H9 (cell line): ENCODE measurements at regions not wholly inside any gene's neighbourhood (a gene's known extent, or its start where the extent isn't known, plus 50 kb on each side); places are given as distances from the start of the nearest gene placed in this dataset.

Source experiments
- DNase-seq: peaks from one replicate; pipeline ENCODE4 v3.0.0-alpha.2; 2017
- H2AFZ ChIP-seq: one replicate; pipeline ENCODE4 v1.6.1; 2013; ENCODE audit warnings: mild to moderate bottlenecking, low read length, control low read depth, moderate library complexity
- H2AK5ac ChIP-seq: 2 replicates; pipeline ENCODE4 v1.6.1; 2013; ENCODE audit warnings: low read length, control low read depth, mixed read lengths; ENCODE audit not compliant: insufficient read length
- H2BK120ac ChIP-seq: one replicate; pipeline ENCODE4 v1.6.1; 2013; ENCODE audit warnings: low read depth, mild to moderate bottlenecking, low read length, control low read depth, inconsistent platforms; ENCODE audit not compliant: poor library complexity, severe bottlenecking
- H2BK12ac ChIP-seq: 2 replicates; pipeline ENCODE4 v1.6.1; 2013; ENCODE audit warnings: low read length, control low read depth, mixed read lengths, low read depth; ENCODE audit not compliant: insufficient read length
- H2BK15ac ChIP-seq: 2 replicates; pipeline ENCODE4 v1.6.1; 2013; ENCODE audit warnings: low read depth, low read length, control low read depth
- H2BK20ac ChIP-seq: one replicate; pipeline ENCODE4 v1.6.1; 2013; ENCODE audit warnings: low read depth, mild to moderate bottlenecking, low read length, control low read depth, inconsistent platforms; ENCODE audit not compliant: poor library complexity, severe bottlenecking
- H2BK5ac ChIP-seq: 2 replicates; pipeline ENCODE4 v1.6.1; 2013; ENCODE audit warnings: low read length, control low read depth, mixed read lengths; ENCODE audit not compliant: insufficient read length
- H3K14ac ChIP-seq: 2 replicates; pipeline ENCODE4 v1.6.1; 2013; ENCODE audit warnings: low read length, control low read depth; ENCODE audit not compliant: insufficient read depth
- H3K18ac ChIP-seq: 2 replicates; pipeline ENCODE4 v1.6.1; 2013; ENCODE audit warnings: low read depth, mild to moderate bottlenecking, mixed read lengths, low read length, control low read depth; ENCODE audit not compliant: insufficient read length
- H3K23ac ChIP-seq: 2 replicates; pipeline ENCODE4 v1.6.1; 2013; ENCODE audit warnings: low read length, control low read depth, mixed read lengths, low read depth; ENCODE audit not compliant: insufficient read length
- H3K23me2 ChIP-seq: 2 replicates; pipeline ENCODE4 v1.6.1; 2013; ENCODE audit warnings: low read depth, mild to moderate bottlenecking, mixed read lengths, low read length, control low read depth; ENCODE audit not compliant: insufficient read length, poor library complexity, severe bottlenecking
- H3K27ac ChIP-seq: 2 replicates; pipeline ENCODE4 v1.5.1; 2013; ENCODE audit warnings: low read length, control low read depth, mixed read lengths, low read depth; ENCODE audit not compliant: insufficient read length
- H3K27me3 ChIP-seq: 2 replicates; pipeline ENCODE4 v1.6.1; 2013; ENCODE audit warnings: low read length, control low read depth, inconsistent platforms; ENCODE audit not compliant: insufficient read depth
- H3K4ac ChIP-seq: 2 replicates; pipeline ENCODE4 v1.6.1; 2013; ENCODE audit warnings: low read depth, mild to moderate bottlenecking, control low read depth, inconsistent platforms, low read length, moderate library complexity
- H3K4me1 ChIP-seq: 2 replicates; pipeline ENCODE4 v1.6.1; 2013; ENCODE audit warnings: low read length, control low read depth, inconsistent platforms; ENCODE audit not compliant: insufficient read depth
- H3K4me2 ChIP-seq: 2 replicates; pipeline ENCODE4 v1.6.1; 2013; ENCODE audit warnings: low read length, control low read depth, mixed read lengths; ENCODE audit not compliant: insufficient read length, insufficient read depth
- H3K56ac ChIP-seq: 2 replicates; pipeline ENCODE4 v1.6.1; 2013; ENCODE audit warnings: low read depth, mild to moderate bottlenecking, mixed read lengths, low read length, control low read depth; ENCODE audit not compliant: insufficient read length
- H3K79me1 ChIP-seq: 2 replicates; pipeline ENCODE4 v1.6.1; 2013; ENCODE audit warnings: low read depth, mild to moderate bottlenecking, moderate library complexity, low read length, control low read depth, inconsistent platforms; ENCODE audit not compliant: insufficient read depth, poor library complexity, severe bottlenecking
- H3K79me2 ChIP-seq: 2 replicates; pipeline ENCODE4 v1.6.1; 2013; ENCODE audit warnings: low read length, control low read depth, inconsistent platforms; ENCODE audit not compliant: insufficient read depth
- H3K9ac ChIP-seq: 2 replicates; pipeline ENCODE4 v1.6.1; 2013; ENCODE audit warnings: low read length, control low read depth, mixed read lengths; ENCODE audit not compliant: insufficient read length; ENCODE audit errors: extremely low read depth
- H3K9me3 ChIP-seq: one replicate; pipeline ENCODE4 v1.6.1; 2013; ENCODE audit warnings: low read depth, low read length, inconsistent platforms; ENCODE audit not compliant: control insufficient read depth
- H3T11ph ChIP-seq: one replicate; pipeline ENCODE4 v1.6.1; 2013; ENCODE audit warnings: mild to moderate bottlenecking, low read length, control low read depth, inconsistent platforms
- H4K20me1 ChIP-seq: one replicate; pipeline ENCODE4 v1.6.1; 2013; ENCODE audit not compliant: control insufficient read depth, insufficient read length, insufficient read depth
- H4K5ac ChIP-seq: 2 replicates; pipeline ENCODE4 v1.6.1; 2013; ENCODE audit warnings: low read depth, mild to moderate bottlenecking, mixed read lengths, low read length, control low read depth; ENCODE audit not compliant: insufficient read length
- H4K8ac ChIP-seq: replicated peaks from 2 replicates; pipeline ENCODE4 v1.6.1; 2013; ENCODE audit warnings: low read length, control low read depth, mixed read lengths, low read depth; ENCODE audit not compliant: insufficient read length
- H4K91ac ChIP-seq: 2 replicates; pipeline ENCODE4 v1.6.1; 2013; ENCODE audit warnings: low read depth, mild to moderate bottlenecking, moderate library complexity, mixed read lengths, low read length, control low read depth; ENCODE audit not compliant: insufficient read length
- H3K27ac Mint-ChIP-seq, 3 experiments: 2 replicates in 2 of 3; 3 replicates in 1 of 3; pipeline ENCODE4 v1.8.0; 2020 to 2021; ENCODE audit warnings: mixed read lengths in 3 of 3, mild to moderate bottlenecking in 1 of 3, moderate library complexity in 1 of 3
- H3K27me3 Mint-ChIP-seq: 2 replicates; pipeline ENCODE4 v1.8.0; 2021; ENCODE audit warnings: low read depth, mild to moderate bottlenecking, moderate library complexity, mixed read lengths
- H3K36me3 Mint-ChIP-seq, 3 experiments: 2 replicates in 2 of 3; 3 replicates in 1 of 3; pipeline ENCODE4 v1.8.0; 2020 to 2021; ENCODE audit warnings: low read depth in 3 of 3, mixed read lengths in 3 of 3; ENCODE audit not compliant: insufficient read depth in 1 of 3
- H3K4me1 Mint-ChIP-seq, 2 experiments: 2 replicates each; pipeline ENCODE4 v1.8.0; 2020; ENCODE audit warnings: mixed read lengths in 2 of 2
- H3K4me3 Mint-ChIP-seq, 2 experiments: 2 replicates in 1 of 2; 3 replicates in 1 of 2; pipeline ENCODE4 v1.8.0; 2020 to 2021; ENCODE audit warnings: mild to moderate bottlenecking in 2 of 2, mixed read lengths in 2 of 2, moderate library complexity in 1 of 2
- H3K9me3 Mint-ChIP-seq, 2 experiments: 2 replicates in 1 of 2; 3 replicates in 1 of 2; pipeline ENCODE4 v1.8.0; 2020; ENCODE audit warnings: mild to moderate bottlenecking in 2 of 2, mixed read lengths in 2 of 2, moderate library complexity in 1 of 2
- CTCF ChIP-seq: fragments of 200-600 bp; sonication (generic); conservative IDR thresholded peaks from 3 replicates; pipeline ENCODE4 v1.8.0; 2021; ENCODE audit warnings: antibody characterized with exemption, mild to moderate bottlenecking
- WGBS: extraction: QIAGEN DNeasy Blood & Tissue Kit; methylation state at CpG from one replicate; pipeline ENCODE4 v1.1.7; 2013; ENCODE audit warnings: missing lambda C conversion rate, low lambda C conversion rate, mixed read lengths; ENCODE audit not compliant: insufficient read length; ENCODE audit errors: extremely low coverage; 5-methylcytosine and 5-hydroxymethylcytosine counted together

GRCh38 chr6:97668716-97669115, 385.7 kb upstream of the MMS22L start:
- H3K56ac ChIP-seq = no peak overlapping the region
- Mint-ChIP-seq H3K27ac (no peak overlapping the region), H3K4me1 (peaks cover 0 to 5% of the 10 kb centered on the region in 2 experiments; a peak in 2 of 4 replicates), H3K9me3 (no peaks in the 10 kb centered on the region), H3K36me3 (no peaks in the 10 kb centered on the region), H3K27me3 (no peaks in the 10 kb centered on the region), H3K4me3 (no peak overlapping the region)
- no peak overlapping the region for H2BK5ac ChIP-seq
- no CpG with 5 or more reads among the region's 11 CpGs for WGBS
- no peak overlapping the region for H4K5ac ChIP-seq
- no peak overlapping the region for H2BK12ac ChIP-seq
- no peak overlapping the region for H2AFZ ChIP-seq
- no peaks in the 10 kb centered on the region; the same call in 1 of the 2 replicates for H3K79me2 ChIP-seq
- no peak overlapping the region for H4K91ac ChIP-seq
- no peaks in the 10 kb centered on the region; the same call in 1 of the 2 replicates for H3K4me1 ChIP-seq
- H2BK120ac ChIP-seq = no peak overlapping the region
- no peak overlapping the region for H3K14ac ChIP-seq
- H3K4ac ChIP-seq = no peak overlapping the region
- no peak overlapping the region for H3K18ac ChIP-seq
- no peak overlapping the region for H3K23ac ChIP-seq
- no peaks in the 10 kb centered on the region for H3K9me3 ChIP-seq
- H3K9ac ChIP-seq = no peak overlapping the region
- no peaks in the 10 kb centered on the region for H3K79me1 ChIP-seq
- no peak overlapping the region for H3K27ac ChIP-seq
- no peak overlapping the region for H2BK15ac ChIP-seq
- no peak for DNase-seq
- no peak overlapping the region for H3T11ph ChIP-seq
- no peak for TF ChIP-seq CTCF
- no peaks in the 10 kb centered on the region for H4K20me1 ChIP-seq
- H3K27me3 ChIP-seq = no peaks in the 10 kb centered on the region
- no peak overlapping the region for H2BK20ac ChIP-seq
- peak overlapping the region; percentile 70 for H3K4me2 ChIP-seq
- no peaks in the 10 kb centered on the region for H3K23me2 ChIP-seq
- no peak overlapping the region for H4K8ac ChIP-seq
- H2AK5ac ChIP-seq = no peak overlapping the region
